ENCODE measurements at regions not wholly inside any gene's neighbourhood (a gene's known extent, or its start where the extent isn't known, plus 50 kb on each side); places are given as distances from the start of the nearest gene placed in this dataset.

DNA sequence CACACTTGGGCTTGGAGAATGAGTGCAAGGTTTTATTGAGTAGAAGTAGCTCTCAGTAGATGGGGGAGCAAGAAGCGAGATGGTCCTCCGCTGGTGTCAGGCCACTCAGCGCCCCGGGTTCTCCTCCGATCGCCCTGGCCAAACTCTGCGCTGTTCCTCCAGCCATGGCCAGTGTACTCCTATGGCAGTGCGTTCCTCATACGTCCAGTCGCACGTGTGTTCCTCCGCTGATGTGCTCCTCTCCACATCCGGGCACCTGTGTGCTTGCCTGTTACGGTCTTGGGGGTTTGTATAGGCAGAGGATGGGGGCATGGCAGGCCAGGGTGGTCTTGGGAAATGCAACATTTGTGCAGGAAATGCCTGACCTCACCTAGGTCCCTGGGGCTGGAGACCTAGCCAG is 1899.4 kb downstream of the PCDH9 start:
- intact Hi-C loops (cut with micrococcal nuclease) (no loop called here), dilution Hi-C loops (cut with MboI; ENCODE audit: extremely low pct_ligation_motif_present, low sequenced_read_pairs) (no loop called here)
- Histone ChIP-seq H3K9ac (replicated peaks; ENCODE audit: extremely low read depth, insufficient read depth, low read length) (no peak overlapping the region), H2AFZ (ENCODE audit: low read depth, low read length) (no peak overlapping the region), H3K36me3 (ENCODE audit: control insufficient read depth in 2 of 2, extremely low read depth in 1 of 2, insufficient read depth in 2 of 2, low read length in 2 of 2) (no peaks in the 10 kb centered on the region), H3K9me3 (replicated peaks; ENCODE audit: control insufficient read depth, insufficient read depth, low read length) (no peaks in the 10 kb centered on the region), H4K20me1 (replicated peaks; ENCODE audit: control insufficient read depth, extremely low read depth, insufficient read depth, low read length) (no peaks in the 10 kb centered on the region), H3K79me2 (ENCODE audit: control insufficient read depth, insufficient read depth, low read length) (no peaks in the 10 kb centered on the region), H3K4me1 (ENCODE audit: control insufficient read depth, extremely low read depth, insufficient read depth, low read length) (no peaks in the 10 kb centered on the region), H3K4me3 (replicated peaks in 1 of 3; ENCODE audit: insufficient read depth in 1 of 3, low read depth in 1 of 3, low read length in 3 of 3) (no peak overlapping the region), H3K27ac (ENCODE audit: insufficient read depth, low read depth, low read length) (no peak overlapping the region), H3K9me1 (replicated peaks; ENCODE audit: control insufficient read depth, extremely low read depth, insufficient read depth, low read length) (no peaks in the 10 kb centered on the region), H3K27me3 (ENCODE audit: control insufficient read depth in 2 of 2, insufficient read depth in 2 of 2, low read length in 2 of 2) (no peaks in the 10 kb centered on the region), H3K4me2 (ENCODE audit: insufficient read depth, low read length) (no peak overlapping the region)
- ChIA-PET POLR2A (no interaction called here), CTCF (no interaction called here)
- no TSS peak for BruUV-seq (replicated peaks)
- DNase-seq (ENCODE audit: low read depth, low spot score) (no peak), FAIRE-seq (no peak)
- no peak for TF ChIP-seq FOS (IDR thresholded peaks at IDR 0.05; ENCODE audit: borderline replicate concordance, insufficient read depth, low read length)
- no peak for TF ChIP-seq POLR2A (IDR thresholded peaks at IDR 0.05; ENCODE audit: low read depth, low read length)
- TF ChIP-seq, protein P1, sequence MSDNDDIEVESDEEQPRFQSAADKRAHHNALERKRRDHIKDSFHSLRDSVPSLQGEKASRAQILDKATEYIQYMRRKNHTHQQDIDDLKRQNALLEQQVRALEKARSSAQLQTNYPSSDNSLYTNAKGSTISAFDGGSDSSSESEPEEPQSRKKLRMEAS (IDR thresholded peaks at IDR 0.05; ENCODE audit: insufficient read depth, insufficient read length): no peak
- TF ChIP-seq JUN (IDR thresholded peaks at IDR 0.05; ENCODE audit: borderline replicate concordance, insufficient read depth, insufficient read length, low read depth): no peak
- no peak for TF ChIP-seq EZH2 (IDR thresholded peaks at IDR 0.05; ENCODE audit: borderline replicate concordance, low read depth, low read length, severe bottlenecking)

DNA sequence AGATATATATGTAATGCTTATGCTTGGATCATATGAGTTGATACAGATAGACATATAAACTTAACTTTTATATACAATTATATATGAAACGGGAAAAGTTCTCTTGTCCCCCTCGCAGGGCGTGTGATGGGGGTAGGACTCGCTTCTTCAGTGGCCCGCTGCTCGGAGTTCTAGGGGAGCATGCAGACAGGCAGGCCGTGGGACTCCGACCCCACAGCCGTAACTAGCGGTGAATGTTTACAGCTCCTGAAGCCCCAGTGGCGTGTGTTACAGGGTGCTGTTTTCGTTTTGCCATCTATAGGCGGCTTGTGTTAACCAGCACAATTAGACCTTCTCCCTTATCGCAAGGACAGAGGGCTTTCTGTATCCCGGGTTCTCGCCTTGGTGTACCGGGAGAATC is 1899.8 kb downstream of the PCDH9 start:
- dilution Hi-C loops (cut with MboI; ENCODE audit: extremely low pct_ligation_motif_present, low sequenced_read_pairs): no loop called here
- TF ChIP-seq MYC (IDR thresholded peaks at IDR 0.05; ENCODE audit: low read depth, low read length) (no peak), FOS (IDR thresholded peaks at IDR 0.05; ENCODE audit: borderline replicate concordance, insufficient read depth, low read length) (no peak), JUN (IDR thresholded peaks at IDR 0.05; ENCODE audit: borderline replicate concordance, insufficient read depth, insufficient read length, low read depth) (no peak), EZH2 (IDR thresholded peaks at IDR 0.05; ENCODE audit: borderline replicate concordance, low read depth, low read length, severe bottlenecking) (no peak), GATA2 (IDR thresholded peaks at IDR 0.05; ENCODE audit: insufficient read depth, insufficient read length, low read depth, low read length) (no peak), POLR2A (IDR thresholded peaks at IDR 0.05; ENCODE audit: low read depth, low read length) (no peak), POLR2AphosphoS5 (IDR thresholded peaks at IDR 0.05; ENCODE audit: insufficient read depth, low read depth, low read length) (no peak)
- TF ChIP-seq, protein P2, sequence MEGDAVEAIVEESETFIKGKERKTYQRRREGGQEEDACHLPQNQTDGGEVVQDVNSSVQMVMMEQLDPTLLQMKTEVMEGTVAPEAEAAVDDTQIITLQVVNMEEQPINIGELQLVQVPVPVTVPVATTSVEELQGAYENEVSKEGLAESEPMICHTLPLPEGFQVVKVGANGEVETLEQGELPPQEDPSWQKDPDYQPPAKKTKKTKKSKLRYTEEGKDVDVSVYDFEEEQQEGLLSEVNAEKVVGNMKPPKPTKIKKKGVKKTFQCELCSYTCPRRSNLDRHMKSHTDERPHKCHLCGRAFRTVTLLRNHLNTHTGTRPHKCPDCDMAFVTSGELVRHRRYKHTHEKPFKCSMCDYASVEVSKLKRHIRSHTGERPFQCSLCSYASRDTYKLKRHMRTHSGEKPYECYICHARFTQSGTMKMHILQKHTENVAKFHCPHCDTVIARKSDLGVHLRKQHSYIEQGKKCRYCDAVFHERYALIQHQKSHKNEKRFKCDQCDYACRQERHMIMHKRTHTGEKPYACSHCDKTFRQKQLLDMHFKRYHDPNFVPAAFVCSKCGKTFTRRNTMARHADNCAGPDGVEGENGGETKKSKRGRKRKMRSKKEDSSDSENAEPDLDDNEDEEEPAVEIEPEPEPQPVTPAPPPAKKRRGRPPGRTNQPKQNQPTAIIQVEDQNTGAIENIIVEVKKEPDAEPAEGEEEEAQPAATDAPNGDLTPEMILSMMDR (IDR thresholded peaks at IDR 0.05; ENCODE audit: extremely low read depth in 1 of 2, insufficient read depth in 1 of 2, low read depth in 1 of 2, low read length in 2 of 2): no peak
- TF ChIP-seq, protein P1 (IDR thresholded peaks at IDR 0.05; ENCODE audit: insufficient read depth, insufficient read length): no peak
- Histone ChIP-seq H3K4me2 (ENCODE audit: insufficient read depth, low read length) (no peak overlapping the region), H3K27me3 (ENCODE audit: control insufficient read depth in 2 of 2, insufficient read depth in 2 of 2, low read length in 2 of 2) (no peaks in the 10 kb centered on the region), H4K20me1 (replicated peaks; ENCODE audit: control insufficient read depth, extremely low read depth, insufficient read depth, low read length) (no peaks in the 10 kb centered on the region), H3K79me2 (ENCODE audit: control insufficient read depth, insufficient read depth, low read length) (no peaks in the 10 kb centered on the region), H3K36me3 (ENCODE audit: control insufficient read depth in 2 of 2, extremely low read depth in 1 of 2, insufficient read depth in 2 of 2, low read length in 2 of 2) (no peaks in the 10 kb centered on the region), H3K9ac (replicated peaks; ENCODE audit: extremely low read depth, insufficient read depth, low read length) (no peak overlapping the region), H3K4me3 (replicated peaks in 1 of 3; ENCODE audit: insufficient read depth in 1 of 3, low read depth in 1 of 3, low read length in 3 of 3) (no peak overlapping the region), H2AFZ (ENCODE audit: low read depth, low read length) (no peak overlapping the region), H3K9me3 (replicated peaks; ENCODE audit: control insufficient read depth, insufficient read depth, low read length) (no peaks in the 10 kb centered on the region), H3K4me1 (ENCODE audit: control insufficient read depth, extremely low read depth, insufficient read depth, low read length) (no peaks in the 10 kb centered on the region), H3K9me1 (replicated peaks; ENCODE audit: control insufficient read depth, extremely low read depth, insufficient read depth, low read length) (no peaks in the 10 kb centered on the region), H3K27ac (ENCODE audit: insufficient read depth, low read depth, low read length) (no peak overlapping the region)
- ChIA-PET CTCF (no interaction called here), POLR2A (no interaction called here)
- FAIRE-seq (no peak), DNase-seq (ENCODE audit: low read depth, low spot score) (no peak)
- BruUV-seq (replicated peaks): no TSS peak
- intact Hi-C loops (cut with micrococcal nuclease): no loop called here

Measured in endothelial cell of umbilical vein (primary cell).